H9 (cell line): ENCODE measurements at regions not wholly inside any gene's neighbourhood (a gene's known extent, or its start where the extent isn't known, plus 50 kb on each side); places are given as distances from the start of the nearest gene placed in this dataset.

ENCODE experiments used
- DNase-seq: peaks from one replicate; pipeline ENCODE4 v3.0.0-alpha.2; 2017
- H2AFZ ChIP-seq: one replicate; pipeline ENCODE4 v1.6.1; 2013; ENCODE audit warnings: mild to moderate bottlenecking, low read length, control low read depth, moderate library complexity
- H2AK5ac ChIP-seq: 2 replicates; pipeline ENCODE4 v1.6.1; 2013; ENCODE audit warnings: low read length, control low read depth, mixed read lengths; ENCODE audit not compliant: insufficient read length
- H2BK120ac ChIP-seq: one replicate; pipeline ENCODE4 v1.6.1; 2013; ENCODE audit warnings: low read depth, mild to moderate bottlenecking, low read length, control low read depth, inconsistent platforms; ENCODE audit not compliant: poor library complexity, severe bottlenecking
- H2BK12ac ChIP-seq: 2 replicates; pipeline ENCODE4 v1.6.1; 2013; ENCODE audit warnings: low read length, control low read depth, mixed read lengths, low read depth; ENCODE audit not compliant: insufficient read length
- H2BK15ac ChIP-seq: 2 replicates; pipeline ENCODE4 v1.6.1; 2013; ENCODE audit warnings: low read depth, low read length, control low read depth
- H2BK20ac ChIP-seq: one replicate; pipeline ENCODE4 v1.6.1; 2013; ENCODE audit warnings: low read depth, mild to moderate bottlenecking, low read length, control low read depth, inconsistent platforms; ENCODE audit not compliant: poor library complexity, severe bottlenecking
- H2BK5ac ChIP-seq: 2 replicates; pipeline ENCODE4 v1.6.1; 2013; ENCODE audit warnings: low read length, control low read depth, mixed read lengths; ENCODE audit not compliant: insufficient read length
- H3K14ac ChIP-seq: 2 replicates; pipeline ENCODE4 v1.6.1; 2013; ENCODE audit warnings: low read length, control low read depth; ENCODE audit not compliant: insufficient read depth
- H3K18ac ChIP-seq: 2 replicates; pipeline ENCODE4 v1.6.1; 2013; ENCODE audit warnings: low read depth, mild to moderate bottlenecking, mixed read lengths, low read length, control low read depth; ENCODE audit not compliant: insufficient read length
- H3K23ac ChIP-seq: 2 replicates; pipeline ENCODE4 v1.6.1; 2013; ENCODE audit warnings: low read length, control low read depth, mixed read lengths, low read depth; ENCODE audit not compliant: insufficient read length
- H3K23me2 ChIP-seq: 2 replicates; pipeline ENCODE4 v1.6.1; 2013; ENCODE audit warnings: low read depth, mild to moderate bottlenecking, mixed read lengths, low read length, control low read depth; ENCODE audit not compliant: insufficient read length, poor library complexity, severe bottlenecking
- H3K27ac ChIP-seq: 2 replicates; pipeline ENCODE4 v1.5.1; 2013; ENCODE audit warnings: low read length, control low read depth, mixed read lengths, low read depth; ENCODE audit not compliant: insufficient read length
- H3K27me3 ChIP-seq: 2 replicates; pipeline ENCODE4 v1.6.1; 2013; ENCODE audit warnings: low read length, control low read depth, inconsistent platforms; ENCODE audit not compliant: insufficient read depth
- H3K4ac ChIP-seq: 2 replicates; pipeline ENCODE4 v1.6.1; 2013; ENCODE audit warnings: low read depth, mild to moderate bottlenecking, control low read depth, inconsistent platforms, low read length, moderate library complexity
- H3K4me1 ChIP-seq: 2 replicates; pipeline ENCODE4 v1.6.1; 2013; ENCODE audit warnings: low read length, control low read depth, inconsistent platforms; ENCODE audit not compliant: insufficient read depth
- H3K4me2 ChIP-seq: 2 replicates; pipeline ENCODE4 v1.6.1; 2013; ENCODE audit warnings: low read length, control low read depth, mixed read lengths; ENCODE audit not compliant: insufficient read length, insufficient read depth
- H3K56ac ChIP-seq: 2 replicates; pipeline ENCODE4 v1.6.1; 2013; ENCODE audit warnings: low read depth, mild to moderate bottlenecking, mixed read lengths, low read length, control low read depth; ENCODE audit not compliant: insufficient read length
- H3K79me1 ChIP-seq: 2 replicates; pipeline ENCODE4 v1.6.1; 2013; ENCODE audit warnings: low read depth, mild to moderate bottlenecking, moderate library complexity, low read length, control low read depth, inconsistent platforms; ENCODE audit not compliant: insufficient read depth, poor library complexity, severe bottlenecking
- H3K79me2 ChIP-seq: 2 replicates; pipeline ENCODE4 v1.6.1; 2013; ENCODE audit warnings: low read length, control low read depth, inconsistent platforms; ENCODE audit not compliant: insufficient read depth
- H3K9ac ChIP-seq: 2 replicates; pipeline ENCODE4 v1.6.1; 2013; ENCODE audit warnings: low read length, control low read depth, mixed read lengths; ENCODE audit not compliant: insufficient read length; ENCODE audit errors: extremely low read depth
- H3K9me3 ChIP-seq: one replicate; pipeline ENCODE4 v1.6.1; 2013; ENCODE audit warnings: low read depth, low read length, inconsistent platforms; ENCODE audit not compliant: control insufficient read depth
- H3T11ph ChIP-seq: one replicate; pipeline ENCODE4 v1.6.1; 2013; ENCODE audit warnings: mild to moderate bottlenecking, low read length, control low read depth, inconsistent platforms
- H4K20me1 ChIP-seq: one replicate; pipeline ENCODE4 v1.6.1; 2013; ENCODE audit not compliant: control insufficient read depth, insufficient read length, insufficient read depth
- H4K5ac ChIP-seq: 2 replicates; pipeline ENCODE4 v1.6.1; 2013; ENCODE audit warnings: low read depth, mild to moderate bottlenecking, mixed read lengths, low read length, control low read depth; ENCODE audit not compliant: insufficient read length
- H4K8ac ChIP-seq: replicated peaks from 2 replicates; pipeline ENCODE4 v1.6.1; 2013; ENCODE audit warnings: low read length, control low read depth, mixed read lengths, low read depth; ENCODE audit not compliant: insufficient read length
- H4K91ac ChIP-seq: 2 replicates; pipeline ENCODE4 v1.6.1; 2013; ENCODE audit warnings: low read depth, mild to moderate bottlenecking, moderate library complexity, mixed read lengths, low read length, control low read depth; ENCODE audit not compliant: insufficient read length
- H3K27ac Mint-ChIP-seq, 3 experiments: 2 replicates in 2 of 3; 3 replicates in 1 of 3; pipeline ENCODE4 v1.8.0; 2020 to 2021; ENCODE audit warnings: mixed read lengths in 3 of 3, mild to moderate bottlenecking in 1 of 3, moderate library complexity in 1 of 3
- H3K27me3 Mint-ChIP-seq: 2 replicates; pipeline ENCODE4 v1.8.0; 2021; ENCODE audit warnings: low read depth, mild to moderate bottlenecking, moderate library complexity, mixed read lengths
- H3K36me3 Mint-ChIP-seq, 3 experiments: 2 replicates in 2 of 3; 3 replicates in 1 of 3; pipeline ENCODE4 v1.8.0; 2020 to 2021; ENCODE audit warnings: low read depth in 3 of 3, mixed read lengths in 3 of 3; ENCODE audit not compliant: insufficient read depth in 1 of 3
- H3K4me1 Mint-ChIP-seq, 2 experiments: 2 replicates each; pipeline ENCODE4 v1.8.0; 2020; ENCODE audit warnings: mixed read lengths in 2 of 2
- H3K4me3 Mint-ChIP-seq, 2 experiments: 2 replicates in 1 of 2; 3 replicates in 1 of 2; pipeline ENCODE4 v1.8.0; 2020 to 2021; ENCODE audit warnings: mild to moderate bottlenecking in 2 of 2, mixed read lengths in 2 of 2, moderate library complexity in 1 of 2
- H3K9me3 Mint-ChIP-seq, 2 experiments: 2 replicates in 1 of 2; 3 replicates in 1 of 2; pipeline ENCODE4 v1.8.0; 2020; ENCODE audit warnings: mild to moderate bottlenecking in 2 of 2, mixed read lengths in 2 of 2, moderate library complexity in 1 of 2
- WGBS: extraction: QIAGEN DNeasy Blood & Tissue Kit; methylation state at CpG from one replicate; pipeline ENCODE4 v1.1.7; 2013; ENCODE audit warnings: missing lambda C conversion rate, low lambda C conversion rate, mixed read lengths; ENCODE audit not compliant: insufficient read length; ENCODE audit errors: extremely low coverage; 5-methylcytosine and 5-hydroxymethylcytosine counted together
- TF ChIP-seq, protein P1 (sequence below): fragments of 200-600 bp; sonication (generic); conservative IDR thresholded peaks from 3 replicates; pipeline ENCODE4 v1.8.0; 2021; ENCODE audit warnings: antibody characterized with exemption, mild to moderate bottlenecking

GRCh38 chr17:74070998-74071679 lies 132.3 kb upstream of the RPL38 start:
- no CpG with 5 or more reads among the region's 12 CpGs for WGBS
- H3K4ac ChIP-seq = no peak overlapping the region
- no peaks in the 10 kb centered on the region for H3K79me2 ChIP-seq
- no peak overlapping the region for H2BK120ac ChIP-seq
- no peak overlapping the region for H3K23ac ChIP-seq
- H4K91ac ChIP-seq = no peak overlapping the region
- Mint-ChIP-seq H3K36me3 (peaks cover 0 to 1% (median 0%) of the 10 kb centered on the region in 3 experiments; a peak in 1 of 7 replicates), H3K9me3 (peaks cover 5 to 8% of the 10 kb centered on the region in 2 experiments), H3K4me1 (no peaks in the 10 kb centered on the region), H3K4me3 (no peak overlapping the region), H3K27me3 (peaks cover 15% of the 10 kb centered on the region), H3K27ac (no peak overlapping the region)
- H3K56ac ChIP-seq = no peak overlapping the region
- TF ChIP-seq, protein P1, sequence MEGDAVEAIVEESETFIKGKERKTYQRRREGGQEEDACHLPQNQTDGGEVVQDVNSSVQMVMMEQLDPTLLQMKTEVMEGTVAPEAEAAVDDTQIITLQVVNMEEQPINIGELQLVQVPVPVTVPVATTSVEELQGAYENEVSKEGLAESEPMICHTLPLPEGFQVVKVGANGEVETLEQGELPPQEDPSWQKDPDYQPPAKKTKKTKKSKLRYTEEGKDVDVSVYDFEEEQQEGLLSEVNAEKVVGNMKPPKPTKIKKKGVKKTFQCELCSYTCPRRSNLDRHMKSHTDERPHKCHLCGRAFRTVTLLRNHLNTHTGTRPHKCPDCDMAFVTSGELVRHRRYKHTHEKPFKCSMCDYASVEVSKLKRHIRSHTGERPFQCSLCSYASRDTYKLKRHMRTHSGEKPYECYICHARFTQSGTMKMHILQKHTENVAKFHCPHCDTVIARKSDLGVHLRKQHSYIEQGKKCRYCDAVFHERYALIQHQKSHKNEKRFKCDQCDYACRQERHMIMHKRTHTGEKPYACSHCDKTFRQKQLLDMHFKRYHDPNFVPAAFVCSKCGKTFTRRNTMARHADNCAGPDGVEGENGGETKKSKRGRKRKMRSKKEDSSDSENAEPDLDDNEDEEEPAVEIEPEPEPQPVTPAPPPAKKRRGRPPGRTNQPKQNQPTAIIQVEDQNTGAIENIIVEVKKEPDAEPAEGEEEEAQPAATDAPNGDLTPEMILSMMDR = no peak
- no peak overlapping the region for H2BK20ac ChIP-seq
- no peaks in the 10 kb centered on the region for H4K20me1 ChIP-seq
- no peak overlapping the region for H2AFZ ChIP-seq
- no peak overlapping the region for H2BK15ac ChIP-seq
- no peak overlapping the region for H4K8ac ChIP-seq
- H2BK12ac ChIP-seq = no peak overlapping the region
- no peak overlapping the region for H2BK5ac ChIP-seq
- H3K9ac ChIP-seq = no peak overlapping the region
- no peaks in the 10 kb centered on the region for H3K9me3 ChIP-seq
- no peaks in the 10 kb centered on the region for H3K23me2 ChIP-seq
- H3K18ac ChIP-seq = no peak overlapping the region
- no peak overlapping the region for H3K4me2 ChIP-seq
- H3T11ph ChIP-seq = no peak overlapping the region
- H3K79me1 ChIP-seq = no peaks in the 10 kb centered on the region
- no peak overlapping the region for H2AK5ac ChIP-seq
- H3K27ac ChIP-seq = no peak overlapping the region
- no peaks in the 10 kb centered on the region for H3K27me3 ChIP-seq
- no peak overlapping the region for H4K5ac ChIP-seq
- no peak for DNase-seq
- no peaks in the 10 kb centered on the region for H3K4me1 ChIP-seq
- H3K14ac ChIP-seq = no peak overlapping the region
